HL-60 (cell line): ENCODE measurements at regions not wholly inside any gene's neighbourhood (a gene's known extent, or its start where the extent isn't known, plus 50 kb on each side); places are given as distances from the start of the nearest gene placed in this dataset.

Source experiments
- CTCF ChIP-seq: IDR thresholded peaks from one replicate; pipeline ENCODE4 v1.5.1; 2011; ENCODE audit warnings: low read length, control low read depth, inconsistent platforms; ENCODE audit not compliant: insufficient read depth
- POLR2AphosphoS5 ChIP-seq: IDR thresholded peaks from 2 replicates; pipeline ENCODE4 v1.6.1; 2012; ENCODE audit warnings: low read depth
- REST ChIP-seq: IDR thresholded peaks from 2 replicates; pipeline ENCODE4 v1.6.1; 2012; ENCODE audit warnings: low read depth; ENCODE audit not compliant: insufficient replicate concordance

GRCh38 chr7:136123352-136123751, 146.2 kb upstream of the MTPN start:
- no peak for TF ChIP-seq POLR2AphosphoS5
- TF ChIP-seq CTCF = no peak
- no peak for TF ChIP-seq REST
